ENCODE measurements at regions not wholly inside any gene's neighbourhood (a gene's known extent, or its start where the extent isn't known, plus 50 kb on each side); places are given as distances from the start of the nearest gene placed in this dataset.

- no peak for DNase-seq
- intact Hi-C loops (cut with DNase I): no loop called here
- ATAC-seq: no peak
These were observed 264.8 kb downstream of the CETN3 start for GRCh38 chr5:90144625-90145327.

GRCh38 chr5:90142541-90142940, 267.0 kb downstream of the CETN3 start:
- DNase-seq (no peak), ATAC-seq (no peak)
- intact Hi-C loops (cut with DNase I): no loop called here

- ATAC-seq (no peak), DNase-seq (no peak)
- intact Hi-C loops (cut with DNase I): no loop called here
These were observed 267.6 kb downstream of the CETN3 start for GRCh38 chr5:90141984-90142383.

- intact Hi-C loops (cut with DNase I): no loop called here
- no peak for ATAC-seq
- peak; percentile 16 for DNase-seq
These were observed 272.5 kb downstream of the CETN3 start for GRCh38 chr5:90136952-90137528.

GRCh38 chr5:90135779-90136378, 273.7 kb downstream of the CETN3 start:
- intact Hi-C loops (cut with DNase I): no loop called here
- DNase-seq: peak; percentile 17
- peak in 1 of 2 donors; percentile 6 for ATAC-seq

- peak; percentile 81 to 96 for ATAC-seq
- DNase-seq: peak; percentile 83
- intact Hi-C loops (cut with DNase I): no loop called here
These were observed 274.7 kb downstream of the CETN3 start for GRCh38 chr5:90134892-90135291.

DNA sequence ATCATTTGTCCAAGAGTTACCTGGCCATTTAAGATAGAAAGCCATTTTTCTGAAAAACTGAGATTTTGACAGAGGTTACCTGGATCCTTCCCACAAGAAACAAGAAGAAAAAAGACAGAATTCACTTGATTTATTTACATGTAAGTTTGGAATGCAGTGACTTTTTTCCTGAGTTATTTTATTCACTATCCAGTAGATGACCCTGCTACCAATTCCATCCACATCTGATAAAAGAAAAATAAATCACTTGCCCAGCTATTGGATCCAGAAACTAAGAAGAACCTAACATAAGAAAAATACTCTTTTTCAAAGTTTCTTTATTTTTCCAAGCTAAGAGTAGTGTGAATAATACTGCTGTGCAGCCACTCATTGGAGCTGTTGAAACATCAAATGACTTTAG, 275.2 kb downstream of the CETN3 start:
- DNase-seq: no peak
- no peak for ATAC-seq
- intact Hi-C loops (cut with DNase I): no loop called here

- no peak for DNase-seq
- peak in 1 of 2 donors; percentile 60 for ATAC-seq
- intact Hi-C loops (cut with DNase I): no loop called here
These were observed 275.6 kb downstream of the CETN3 start for GRCh38 chr5:90133941-90134340.

DNA sequence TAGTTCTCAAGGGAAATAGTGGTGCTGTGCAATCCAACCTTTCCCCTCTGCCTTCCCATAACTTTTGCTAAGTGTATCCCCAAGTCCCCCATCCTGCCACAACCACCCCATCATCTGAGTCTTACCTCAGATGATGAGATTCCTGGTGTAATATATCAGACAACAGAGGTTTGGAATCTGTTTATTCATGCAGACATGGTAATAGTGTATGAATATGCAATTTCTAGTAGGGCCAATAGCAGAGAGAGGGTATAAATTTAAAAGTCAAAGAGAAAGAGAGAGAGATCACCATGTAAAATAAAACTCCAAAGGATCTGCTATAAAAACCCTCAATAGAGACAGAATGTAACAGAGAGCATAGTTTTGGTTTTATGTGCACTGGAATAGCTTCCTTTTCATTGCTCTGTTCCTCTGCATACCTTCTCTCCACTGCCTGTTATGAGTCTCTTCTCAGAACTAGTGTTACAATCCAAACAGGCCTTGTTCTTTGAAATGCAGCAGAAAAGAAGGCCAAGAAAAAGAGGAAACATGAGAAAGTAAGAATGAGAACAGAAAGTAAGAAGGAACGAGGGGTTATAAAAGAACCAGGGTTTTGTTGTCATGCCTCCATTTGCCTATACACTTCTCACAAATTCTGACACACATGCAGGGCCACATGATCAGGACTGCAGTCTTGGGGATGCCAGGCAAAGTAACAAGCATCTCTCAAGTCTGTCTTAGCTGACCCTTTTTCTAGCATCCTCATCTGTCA, 278.0 kb downstream of the CETN3 start:
- DNase-seq: no peak
- no peak for ATAC-seq
- intact Hi-C loops (cut with DNase I): no loop called here

DNA sequence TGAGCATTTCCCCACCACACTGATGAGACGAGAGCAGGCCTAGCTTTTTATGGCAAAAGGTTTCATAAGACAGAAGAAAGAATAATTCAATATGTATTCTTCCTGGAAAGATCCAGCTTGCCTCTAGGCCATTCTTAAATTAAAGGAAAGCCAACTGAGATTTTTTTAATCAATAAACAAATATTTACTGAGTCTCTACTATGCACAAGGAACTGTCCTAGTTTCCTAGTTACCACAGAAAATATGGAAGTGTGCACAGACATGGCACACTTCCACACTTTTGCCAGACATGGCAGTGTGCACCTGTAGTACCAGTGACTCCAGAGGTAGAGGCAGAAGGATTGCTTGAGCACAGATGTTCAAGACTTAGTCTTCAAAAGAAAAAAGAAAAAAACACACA, 281.0 kb downstream of the CETN3 start:
- ATAC-seq (no peak), DNase-seq (no peak)
- intact Hi-C loops (cut with DNase I): no loop called here

GRCh38 chr5:90119531-90119971, 290.0 kb downstream of the CETN3 start:
- ATAC-seq: no peak
- no peak for DNase-seq
- intact Hi-C loops (cut with DNase I): no loop called here

DNA sequence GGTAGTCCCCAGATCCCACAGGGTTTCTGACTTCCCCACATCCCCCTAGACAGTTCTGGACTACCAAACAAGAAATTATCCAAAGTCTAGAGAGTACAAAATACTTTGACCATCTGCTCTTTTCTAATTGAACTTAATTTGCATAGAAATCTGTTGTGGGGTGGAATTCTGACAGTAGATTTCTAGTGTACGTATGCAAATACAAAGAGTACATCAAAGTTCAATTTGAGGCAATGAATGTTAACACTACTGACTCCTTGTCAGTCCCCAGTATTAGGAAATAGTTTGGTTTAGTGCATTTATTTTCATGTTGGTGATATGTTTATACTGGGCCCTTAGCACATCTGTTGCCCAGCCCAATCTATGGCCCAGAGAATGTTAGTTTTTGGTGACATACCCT, 292.6 kb downstream of the CETN3 start:
- ATAC-seq (no peak), DNase-seq (no peak)
- intact Hi-C loops (cut with DNase I): no loop called here

GRCh38 chr5:90113108-90113507, 296.4 kb downstream of the CETN3 start:
- ATAC-seq (no peak), DNase-seq (no peak)
- intact Hi-C loops (cut with DNase I): no loop called here

- intact Hi-C loops (cut with DNase I): no loop called here
- ATAC-seq: peak in 1 of 2 donors; percentile 25
These were observed 297.4 kb downstream of the CETN3 start for GRCh38 chr5:90112033-90112692.

GRCh38 chr5:90111364-90112032, 298.1 kb downstream of the CETN3 start:
- DNase-seq (no peak), ATAC-seq (peak in 1 of 2 donors; percentile 77)
- intact Hi-C loops (cut with DNase I): no loop called here

More at GRCh38 chr5:90112033-90112692, 297.4 kb downstream of the CETN3 start:
- DNase-seq: no peak

DNA sequence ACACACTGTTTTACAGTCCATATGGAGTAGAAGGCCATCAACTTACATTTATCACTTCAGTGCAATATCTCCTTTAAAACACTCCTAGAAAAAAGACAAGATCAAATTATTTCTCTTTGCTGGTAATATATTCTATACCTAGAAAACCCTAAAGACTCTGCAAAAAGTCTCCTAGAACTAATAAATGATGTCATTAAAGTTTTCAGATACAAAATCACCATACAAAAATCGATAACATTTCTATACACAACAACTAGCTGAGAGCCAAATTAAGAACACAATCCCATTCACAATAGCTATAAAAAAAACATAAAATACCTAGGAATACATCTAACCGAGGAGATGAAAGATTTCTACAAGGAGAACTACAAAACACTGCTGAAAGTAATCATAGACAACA, 300.3 kb downstream of the CETN3 start:
- intact Hi-C loops (cut with DNase I): no loop called here
- DNase-seq (no peak), ATAC-seq (no peak)

DNA sequence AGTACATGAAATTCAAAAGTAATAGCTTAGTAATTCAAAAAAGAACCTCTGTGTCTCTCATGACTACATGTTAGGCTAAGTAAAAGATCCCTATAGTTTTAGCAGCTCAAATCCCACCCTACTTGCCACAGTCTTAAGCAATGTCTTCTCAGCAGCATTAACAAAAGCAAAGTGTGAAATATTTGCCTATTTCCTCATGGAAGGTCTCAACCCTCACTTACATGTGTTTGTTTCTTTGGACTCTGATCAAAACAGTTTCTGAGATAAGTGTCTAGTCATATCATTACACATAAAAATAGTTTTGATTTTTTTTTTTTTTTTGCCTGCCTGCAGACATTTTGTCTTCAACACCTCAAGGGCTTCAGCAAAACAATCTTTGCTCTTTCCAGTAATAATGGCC, 310.5 kb downstream of the CETN3 start:
- intact Hi-C loops (cut with DNase I): no loop called here
- ATAC-seq (peak; percentile 53 to 72), DNase-seq (no peak)

DNA sequence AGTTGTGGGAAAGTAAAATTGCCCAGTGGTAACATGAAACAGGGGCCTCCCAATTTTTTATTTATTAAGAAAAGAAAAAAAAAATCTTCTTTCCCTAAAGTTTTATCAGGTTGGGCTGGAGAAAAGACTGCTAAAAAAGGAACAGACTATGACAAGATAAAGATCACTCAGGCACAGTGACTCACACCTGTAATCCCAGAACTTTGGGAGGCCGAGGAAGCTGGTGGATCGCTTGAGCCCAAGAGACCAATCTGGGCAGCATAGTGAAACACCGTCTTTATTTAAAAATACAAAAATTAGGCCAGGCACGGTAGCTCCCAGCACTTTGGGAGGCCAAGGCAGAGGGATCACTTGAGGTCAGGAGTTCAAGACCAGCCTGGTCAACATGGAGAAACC, 312.5 kb downstream of the CETN3 start:
- intact Hi-C loops (cut with DNase I): no loop called here
- ATAC-seq: peak in 1 of 2 donors; percentile 8
- DNase-seq: no peak
